ENCODE measurements at regions not wholly inside any gene's neighbourhood (a gene's known extent, or its start where the extent isn't known, plus 50 kb on each side); places are given as distances from the start of the nearest gene placed in this dataset.

DNA sequence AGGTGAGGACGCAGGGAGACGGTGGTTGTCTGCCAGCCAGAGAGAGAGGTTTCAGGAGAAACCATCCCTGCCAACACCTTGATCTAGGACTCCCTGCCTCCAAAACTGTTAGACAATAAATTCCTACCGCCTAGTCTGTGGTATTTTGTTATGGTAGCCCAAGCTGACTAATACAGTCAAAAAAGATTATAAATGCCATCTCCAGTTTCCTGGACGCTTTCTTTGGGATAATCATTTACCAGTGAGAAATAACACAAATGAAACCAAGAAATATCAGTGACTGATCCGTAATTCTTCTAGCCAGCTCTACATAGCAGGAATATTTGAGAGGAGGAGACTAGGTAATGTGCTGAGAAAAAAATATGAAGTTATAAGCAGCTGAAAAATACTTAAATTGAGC lies 707.8 kb upstream of the LMCD1 start:
- DNase-seq (ENCODE audit: low read depth in 2 of 2), result no peak

GRCh38 chr3:7798276-7798675 lies 703.3 kb upstream of the LMCD1 start:
- DNase-seq (ENCODE audit: low read depth in 2 of 2), result no peak

DNA sequence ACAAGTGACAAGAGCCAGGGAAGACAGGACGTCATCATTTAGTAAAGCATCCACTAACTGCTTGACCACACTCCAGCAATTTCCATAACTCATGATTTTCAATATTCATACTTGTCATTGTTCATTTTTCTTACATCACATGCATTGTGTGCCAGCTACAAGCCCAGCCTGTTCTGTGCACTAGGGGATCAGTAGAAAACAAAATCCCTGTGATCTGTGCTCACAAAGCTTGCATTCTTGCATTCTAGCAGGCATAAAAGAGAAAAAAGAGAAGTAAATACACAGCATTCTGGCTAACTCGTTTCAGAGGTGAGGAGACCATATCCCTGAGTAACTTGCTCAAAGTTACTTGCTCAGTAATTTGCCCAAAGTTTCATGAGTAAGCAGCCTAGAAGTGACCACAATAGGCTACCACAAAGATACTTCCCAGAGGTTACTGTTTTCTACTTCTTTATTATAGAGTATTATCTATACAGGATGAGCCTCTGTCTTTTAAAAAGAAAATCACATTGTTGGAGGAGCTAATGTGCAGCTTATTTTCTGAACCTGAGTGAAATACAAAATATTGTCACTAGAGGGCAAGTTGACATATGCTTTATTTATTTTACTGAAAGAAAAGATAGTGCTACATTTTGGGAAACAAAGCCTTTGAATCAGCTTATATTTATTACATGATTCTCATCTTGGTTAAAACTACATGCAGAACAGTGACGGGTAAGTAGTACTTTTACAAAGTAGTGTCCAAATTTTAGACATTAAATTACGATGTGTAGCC lies 701.4 kb upstream of the LMCD1 start:
- DNase-seq (ENCODE audit: low read depth in 2 of 2), result no peak

- no peak for DNase-seq (ENCODE audit: low read depth in 2 of 2)
Measured at GRCh38 chr3:7812490-7812889, 689.1 kb upstream of the LMCD1 start.

DNA sequence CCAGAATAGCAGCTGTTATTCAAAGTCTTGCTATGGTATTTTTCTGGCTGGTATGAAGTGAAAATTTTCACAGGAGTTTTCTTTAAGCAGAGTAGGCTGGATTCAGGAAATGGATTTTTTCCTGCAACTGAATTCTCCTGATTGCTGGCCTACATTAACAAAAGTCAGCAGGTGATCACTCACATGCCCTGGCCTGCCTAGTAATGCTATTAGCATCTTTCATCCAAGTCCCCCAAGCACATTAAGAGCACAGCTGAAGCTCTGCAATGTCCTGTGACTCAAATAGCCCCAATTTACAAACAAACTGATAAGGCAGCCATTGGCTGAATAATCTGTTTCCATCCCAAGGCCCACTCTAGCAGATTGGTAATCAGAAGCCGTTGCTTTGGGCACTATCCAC lies 688.3 kb upstream of the LMCD1 start:
- DNase-seq (ENCODE audit: low read depth in 2 of 2), result no peak

DNA sequence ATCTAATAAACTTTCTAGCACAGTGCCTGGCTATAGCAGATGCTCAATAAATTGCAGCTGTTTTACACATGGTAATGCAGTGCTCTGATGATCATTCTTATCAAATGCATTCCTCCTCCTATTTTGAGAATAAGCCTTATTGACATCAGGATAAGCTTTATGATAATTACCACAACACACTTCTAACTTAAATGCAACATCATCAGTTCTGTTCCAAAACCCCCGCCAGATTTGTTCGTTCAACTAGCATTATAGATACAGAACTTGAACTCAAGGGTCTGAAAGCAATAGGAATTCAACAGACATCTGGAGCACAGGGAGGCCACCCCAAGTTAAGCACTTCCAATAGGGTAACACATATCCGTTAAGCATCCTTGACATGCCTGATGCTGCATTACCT lies 684.4 kb upstream of the LMCD1 start:
- DNase-seq (ENCODE audit: low read depth in 2 of 2), result no peak

DNA sequence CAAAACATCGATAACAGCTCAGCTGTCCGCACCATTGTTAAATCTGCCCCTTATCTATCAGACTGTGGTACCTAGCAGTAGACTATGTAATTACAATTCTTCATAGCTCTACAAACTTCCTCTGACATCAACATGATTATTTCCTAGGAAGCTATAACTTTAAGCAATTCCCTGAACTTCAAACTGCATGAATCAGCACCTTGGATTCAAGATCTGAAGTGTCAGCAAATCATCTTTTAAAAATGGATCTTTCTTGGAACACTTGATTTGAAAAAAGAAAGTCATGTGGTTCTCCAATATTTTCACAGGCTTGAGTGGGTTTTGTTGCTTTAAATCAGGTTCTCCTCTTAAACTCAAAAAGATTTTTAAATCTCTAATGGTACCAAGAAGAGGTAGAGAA lies 680.7 kb upstream of the LMCD1 start:
- no peak for DNase-seq (ENCODE audit: low read depth in 2 of 2)

- DNase-seq (ENCODE audit: low read depth in 2 of 2), result no peak
Measured at GRCh38 chr3:7821858-7822257, 679.8 kb upstream of the LMCD1 start.

DNA sequence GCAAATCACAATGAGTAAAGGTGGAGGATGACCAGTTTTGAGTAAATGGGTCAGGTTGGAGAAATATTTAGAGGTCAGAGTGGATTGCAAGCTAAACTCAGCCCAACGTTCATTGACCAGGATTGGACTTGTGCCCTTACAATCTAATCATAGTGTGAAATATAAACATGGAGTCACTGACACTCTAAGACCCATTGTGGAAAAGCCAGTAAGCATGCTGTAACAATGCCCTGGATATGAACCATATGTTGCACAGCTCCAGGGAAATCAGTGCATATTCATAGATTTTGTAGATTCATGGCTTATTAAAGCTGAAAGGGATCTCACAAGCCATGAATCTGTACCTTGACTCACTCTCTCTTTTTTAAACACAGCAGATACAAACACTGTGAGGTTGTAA lies 660.2 kb upstream of the LMCD1 start:
- no peak for DNase-seq (ENCODE audit: low read depth in 2 of 2)

GRCh38 chr3:7843441-7843840 lies 658.2 kb upstream of the LMCD1 start:
- DNase-seq (ENCODE audit: low read depth in 2 of 2), result no peak

- DNase-seq (ENCODE audit: low read depth in 2 of 2), result no peak
Measured at GRCh38 chr3:7847021-7847420, 654.6 kb upstream of the LMCD1 start.

- no peak for DNase-seq (ENCODE audit: low read depth in 2 of 2)
Measured at GRCh38 chr3:7847521-7847920, 654.1 kb upstream of the LMCD1 start.

DNA sequence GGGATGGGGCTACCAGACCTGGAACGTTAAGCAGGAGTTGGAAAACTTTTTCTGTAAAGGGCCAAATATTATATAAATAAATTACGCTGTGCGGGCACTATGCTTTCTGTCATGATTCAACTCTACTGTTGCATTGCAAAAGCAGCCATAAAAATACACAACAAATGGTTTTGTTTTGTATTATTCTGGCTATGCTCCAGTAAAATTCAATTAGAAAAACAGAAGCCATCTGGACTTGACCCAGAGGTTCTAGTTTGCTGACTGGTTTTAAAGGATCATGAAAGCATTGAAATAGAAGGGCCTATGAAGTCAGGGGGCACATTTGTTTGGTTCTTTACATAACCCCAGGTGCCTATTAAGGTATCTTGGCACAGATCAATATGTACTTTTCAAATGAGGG lies 647.4 kb upstream of the LMCD1 start:
- no peak for DNase-seq (ENCODE audit: low read depth in 2 of 2)

GRCh38 chr3:7854721-7855120 lies 646.9 kb upstream of the LMCD1 start:
- no peak for DNase-seq (ENCODE audit: low read depth in 2 of 2)

DNA sequence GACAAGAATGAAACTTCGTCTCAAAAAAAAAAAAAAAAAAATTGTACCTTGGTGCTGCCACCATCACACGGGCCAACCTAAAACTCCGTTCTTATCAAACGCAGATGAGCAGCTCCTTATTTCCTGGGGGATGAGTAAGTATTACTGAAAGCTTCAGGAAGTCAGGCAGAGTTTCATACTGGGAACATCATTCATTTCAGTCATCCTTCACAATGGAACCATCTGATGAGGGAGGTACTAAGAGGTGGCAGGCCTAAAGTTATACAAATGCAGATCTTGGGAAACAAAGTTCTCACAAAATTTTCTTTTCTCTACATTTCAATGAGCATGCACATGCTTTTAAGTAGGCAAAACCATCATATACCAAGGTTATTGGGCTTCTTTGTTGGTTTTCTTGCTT lies 636.0 kb upstream of the LMCD1 start:
- DNase-seq (ENCODE audit: low read depth in 2 of 2), result no peak

- DNase-seq (ENCODE audit: low read depth in 2 of 2), result no peak
Measured at GRCh38 chr3:7867587-7867986, 634.0 kb upstream of the LMCD1 start.

DNA sequence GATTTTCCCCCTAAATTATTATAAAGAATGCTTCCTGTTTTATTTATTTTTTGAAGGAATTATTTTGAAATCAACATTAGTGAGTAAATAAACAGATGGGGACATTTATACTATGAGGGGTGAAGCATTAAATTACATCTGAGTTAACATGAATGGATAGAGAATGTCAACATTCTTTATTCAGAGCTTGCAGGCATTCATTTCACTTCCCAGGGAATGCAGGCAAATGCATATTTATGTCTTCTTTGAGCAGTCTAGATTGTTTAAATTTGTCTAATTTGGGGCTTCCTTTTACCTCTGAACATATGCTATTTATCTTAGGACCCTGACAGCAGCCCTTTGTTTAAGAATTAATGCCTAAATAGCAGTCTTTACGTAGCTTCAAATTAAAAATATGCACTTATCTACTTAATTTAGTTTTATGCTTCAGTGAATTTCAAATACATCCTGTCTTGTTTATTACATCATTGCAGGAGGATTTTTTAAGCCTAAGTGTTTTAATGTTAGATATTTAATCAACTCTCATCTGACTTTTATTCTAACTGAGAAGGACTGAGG lies 630.5 kb upstream of the LMCD1 start:
- no peak for DNase-seq (ENCODE audit: low read depth in 2 of 2)

DNA sequence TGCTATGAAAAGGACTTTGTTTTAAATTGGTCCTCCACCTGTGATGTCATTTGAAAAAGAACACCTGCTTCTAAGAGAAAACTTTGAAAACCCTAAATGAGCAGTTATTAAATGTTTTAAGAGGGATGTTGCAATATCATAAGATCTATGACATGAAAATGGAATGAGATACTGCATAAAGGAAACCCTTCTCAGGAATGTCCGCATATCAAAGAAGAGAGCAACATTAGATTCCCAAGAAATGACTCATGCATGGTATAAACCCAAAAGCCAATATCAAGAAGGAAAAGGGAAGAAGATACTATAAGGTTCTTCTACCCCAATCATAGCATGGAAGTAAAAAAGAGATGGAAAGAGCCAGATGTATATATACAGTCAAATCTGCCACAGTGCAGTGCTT lies 627.5 kb upstream of the LMCD1 start:
- no peak for DNase-seq (ENCODE audit: low read depth in 2 of 2)

GRCh38 chr3:7875925-7876324 lies 625.7 kb upstream of the LMCD1 start:
- no peak for DNase-seq (ENCODE audit: low read depth in 2 of 2)

DNA sequence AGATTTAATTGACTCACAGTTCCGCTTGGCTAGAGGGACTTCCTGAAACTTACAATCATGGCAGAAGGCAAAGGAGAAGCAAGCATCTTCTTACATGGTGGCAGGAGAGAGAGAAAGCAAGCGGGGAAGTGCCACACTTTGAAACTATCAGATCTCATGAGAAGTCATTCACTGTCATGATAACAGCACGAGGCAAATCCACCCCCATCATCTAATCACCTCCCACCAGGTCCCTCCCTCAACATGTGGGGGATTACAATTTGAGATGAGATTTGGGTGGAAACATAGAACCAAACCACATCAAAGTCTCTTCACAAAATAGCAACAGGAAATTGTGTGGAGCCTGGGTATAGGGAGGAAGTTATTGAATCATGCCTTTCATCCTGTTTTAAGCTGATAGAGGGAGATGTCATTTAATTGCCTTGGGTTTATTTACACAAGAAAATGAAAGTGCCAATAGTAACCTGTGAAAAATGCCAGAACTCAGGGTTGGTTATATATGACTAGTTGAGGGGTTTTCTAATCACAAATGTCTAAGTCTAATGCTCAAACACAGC lies 624.8 kb upstream of the LMCD1 start:
- peak; percentile 6 to 20 for DNase-seq (ENCODE audit: low read depth in 2 of 2)

- DNase-seq (ENCODE audit: low read depth in 2 of 2), result no peak
Measured at GRCh38 chr3:7877312-7877711, 624.3 kb upstream of the LMCD1 start.

DNA sequence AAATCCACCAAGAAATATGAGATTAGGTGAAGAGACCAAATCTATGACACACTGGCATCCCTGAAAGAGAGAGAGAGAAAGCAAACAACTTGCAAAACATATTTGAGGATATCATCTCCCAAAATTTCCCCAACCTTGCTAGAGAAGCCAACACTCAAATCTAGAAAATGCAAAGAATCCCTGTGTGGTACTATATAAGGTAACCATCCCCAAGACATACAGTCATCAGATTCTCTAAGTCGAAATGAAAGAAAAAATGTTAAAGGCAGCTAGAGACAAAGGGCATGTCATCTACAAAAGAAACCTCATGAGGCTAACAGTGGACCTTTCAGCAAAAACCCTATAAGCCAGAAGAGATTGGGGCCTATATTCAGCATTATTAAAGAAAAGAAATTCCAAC lies 622.1 kb upstream of the LMCD1 start:
- no peak for DNase-seq (ENCODE audit: low read depth in 2 of 2)

DNA sequence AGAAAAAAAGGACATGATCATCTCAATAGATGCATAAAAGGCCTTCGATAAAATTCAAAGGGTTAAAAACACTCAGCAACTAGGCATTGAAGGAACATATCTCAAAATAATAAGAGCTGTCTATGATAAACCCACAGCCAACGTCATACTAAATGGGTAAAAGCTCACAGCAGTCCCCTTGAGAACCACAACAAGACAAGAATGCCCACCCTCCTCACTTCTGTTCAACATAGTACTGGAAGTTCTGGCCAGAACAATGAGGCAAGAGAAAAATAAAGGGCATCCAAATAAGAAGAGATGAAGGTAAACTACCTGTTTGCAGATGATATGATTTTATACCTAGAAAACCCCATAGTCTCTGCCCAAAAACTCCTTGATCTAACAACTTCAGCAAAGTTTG lies 619.7 kb upstream of the LMCD1 start:
- no peak for DNase-seq (ENCODE audit: low read depth in 2 of 2)

- DNase-seq (ENCODE audit: low read depth in 2 of 2), result no peak
Measured at GRCh38 chr3:7897655-7898054, 604.0 kb upstream of the LMCD1 start.

Data from activated CD4-positive, alpha-beta T cell treated with anti-CD3 and anti-CD28 coated beads for 24 hours (primary cell).